ENCODE measurements at regions not wholly inside any gene's neighbourhood (a gene's known extent, or its start where the extent isn't known, plus 50 kb on each side); places are given as distances from the start of the nearest gene placed in this dataset.
"Not testable (repeated sequence)": the region's sequence is repeated elsewhere in the genome, so short reads cannot be mapped to it uniquely, and the experiment has no call there.

DNA sequence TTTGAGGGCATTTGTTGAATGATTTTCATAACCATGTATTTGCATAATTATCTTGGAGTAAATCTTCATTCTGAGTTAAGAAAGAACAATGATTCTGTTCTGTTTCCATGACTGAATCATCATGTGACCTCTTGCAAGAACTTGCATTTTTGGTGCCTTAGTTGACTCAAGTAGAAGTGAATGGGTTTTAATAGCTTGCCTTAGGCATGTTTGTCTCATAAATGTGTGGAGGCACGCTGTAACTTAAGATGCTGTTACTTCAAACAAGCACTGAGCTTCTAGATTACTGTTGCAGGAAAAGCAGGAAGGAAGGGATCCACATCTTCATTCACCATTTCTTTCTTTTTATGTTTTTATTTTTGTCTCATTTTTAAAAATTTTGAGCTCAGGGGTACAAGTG is 875.8 kb downstream of the PRIM2 start:
- TF ChIP-seq, protein P1, sequence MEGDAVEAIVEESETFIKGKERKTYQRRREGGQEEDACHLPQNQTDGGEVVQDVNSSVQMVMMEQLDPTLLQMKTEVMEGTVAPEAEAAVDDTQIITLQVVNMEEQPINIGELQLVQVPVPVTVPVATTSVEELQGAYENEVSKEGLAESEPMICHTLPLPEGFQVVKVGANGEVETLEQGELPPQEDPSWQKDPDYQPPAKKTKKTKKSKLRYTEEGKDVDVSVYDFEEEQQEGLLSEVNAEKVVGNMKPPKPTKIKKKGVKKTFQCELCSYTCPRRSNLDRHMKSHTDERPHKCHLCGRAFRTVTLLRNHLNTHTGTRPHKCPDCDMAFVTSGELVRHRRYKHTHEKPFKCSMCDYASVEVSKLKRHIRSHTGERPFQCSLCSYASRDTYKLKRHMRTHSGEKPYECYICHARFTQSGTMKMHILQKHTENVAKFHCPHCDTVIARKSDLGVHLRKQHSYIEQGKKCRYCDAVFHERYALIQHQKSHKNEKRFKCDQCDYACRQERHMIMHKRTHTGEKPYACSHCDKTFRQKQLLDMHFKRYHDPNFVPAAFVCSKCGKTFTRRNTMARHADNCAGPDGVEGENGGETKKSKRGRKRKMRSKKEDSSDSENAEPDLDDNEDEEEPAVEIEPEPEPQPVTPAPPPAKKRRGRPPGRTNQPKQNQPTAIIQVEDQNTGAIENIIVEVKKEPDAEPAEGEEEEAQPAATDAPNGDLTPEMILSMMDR (IDR thresholded peaks at IDR 0.05; ENCODE audit: borderline replicate concordance, extremely low read depth, low read length, poor library complexity, severe bottlenecking): not testable (repeated sequence)
- not testable (repeated sequence) for TF ChIP-seq EZH2 (IDR thresholded peaks at IDR 0.05; ENCODE audit: borderline replicate concordance, low read depth, low read length, severe bottlenecking)

Measured in DND-41 (cell line).